Kidney epithelial cell (primary cell): ENCODE measurements at regions not wholly inside any gene's neighbourhood (a gene's known extent, or its start where the extent isn't known, plus 50 kb on each side); places are given as distances from the start of the nearest gene placed in this dataset.

Experiments
- DNase-seq: peaks from one replicate; pipeline ENCODE4 v3.0.0-alpha.2; 2010; ENCODE audit warnings: low read depth
- H3K27me3 ChIP-seq: 2 replicates; pipeline ENCODE4 v1.6.0; 2011; ENCODE audit warnings: low read length; ENCODE audit not compliant: control insufficient read depth, insufficient read depth
- H3K36me3 ChIP-seq: 2 replicates; pipeline ENCODE4 v1.5.1; 2011; ENCODE audit warnings: low read length; ENCODE audit not compliant: control insufficient read depth, insufficient read depth
- H3K4me3 ChIP-seq: 2 replicates; pipeline ENCODE4 v1.5.1; 2011; ENCODE audit warnings: low read depth, mild to moderate bottlenecking, control low read depth, low read length
- TF ChIP-seq, protein P1 (sequence below): IDR thresholded peaks from 2 replicates; pipeline ENCODE4 v1.5.1; 2011; ENCODE audit warnings: mild to moderate bottlenecking, moderate library complexity, low read length, control low read depth, inconsistent platforms; ENCODE audit not compliant: insufficient read depth, poor library complexity, severe bottlenecking

DNA sequence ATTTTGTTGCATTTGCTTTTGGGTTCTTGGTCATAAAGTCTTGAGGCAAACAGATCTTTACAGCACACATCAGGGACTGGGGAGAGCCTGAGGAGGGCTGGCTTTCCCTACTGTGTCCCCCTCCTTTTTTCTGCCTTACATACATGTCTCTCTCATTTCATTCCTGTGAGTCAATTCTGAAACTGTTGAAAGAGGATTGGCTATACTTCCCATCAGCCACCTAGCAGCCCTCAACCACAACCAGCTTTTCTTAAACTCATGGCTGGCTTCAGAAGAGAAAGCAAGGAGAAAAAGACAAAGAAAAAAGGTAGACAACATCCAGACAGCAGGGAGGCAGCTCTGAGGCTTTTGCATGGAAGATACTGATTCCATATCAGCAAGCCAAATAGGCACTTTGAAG, 374.8 kb upstream of the KIF2A start:
- H3K4me3 ChIP-seq = no peak overlapping the region

DNA sequence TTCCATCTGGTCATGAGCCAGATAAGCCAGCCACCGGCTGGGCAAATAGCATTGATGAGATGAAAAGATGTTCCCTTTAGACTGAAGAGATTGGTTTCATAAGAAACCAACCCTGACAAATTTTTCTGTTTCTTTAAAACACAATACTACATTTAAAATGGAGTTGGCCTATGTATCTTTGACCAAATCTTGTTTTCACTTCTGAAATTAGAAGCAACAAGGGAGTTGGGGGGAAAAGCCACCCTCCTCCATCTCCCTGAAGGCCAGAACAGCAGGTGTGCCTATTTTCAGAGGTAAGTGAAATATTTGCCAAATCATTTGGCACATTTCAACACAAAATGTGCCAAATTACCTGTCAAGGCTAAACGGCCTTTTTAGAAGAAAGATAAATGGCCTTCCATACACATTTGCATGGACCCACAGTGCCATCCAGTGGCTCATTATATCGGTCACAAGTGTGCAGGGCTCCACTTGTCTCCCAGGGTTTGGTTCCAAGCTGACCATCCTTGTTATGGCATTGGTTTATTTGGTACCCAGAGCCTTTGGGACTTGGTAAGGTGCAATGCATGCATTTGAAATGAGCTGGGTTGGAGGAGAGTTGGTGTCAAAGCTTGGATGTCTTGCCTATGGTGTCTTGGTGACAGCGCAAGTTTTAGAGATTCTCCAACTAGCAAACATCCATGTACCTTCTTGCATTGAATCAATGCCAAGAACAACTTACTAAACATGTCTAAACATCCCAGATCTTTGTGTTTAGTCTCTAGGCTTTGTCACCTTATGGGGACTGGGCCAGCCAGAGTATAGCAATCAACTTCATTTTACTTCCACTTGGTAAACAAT, 372.0 kb upstream of the KIF2A start:
- TF ChIP-seq, protein P1, sequence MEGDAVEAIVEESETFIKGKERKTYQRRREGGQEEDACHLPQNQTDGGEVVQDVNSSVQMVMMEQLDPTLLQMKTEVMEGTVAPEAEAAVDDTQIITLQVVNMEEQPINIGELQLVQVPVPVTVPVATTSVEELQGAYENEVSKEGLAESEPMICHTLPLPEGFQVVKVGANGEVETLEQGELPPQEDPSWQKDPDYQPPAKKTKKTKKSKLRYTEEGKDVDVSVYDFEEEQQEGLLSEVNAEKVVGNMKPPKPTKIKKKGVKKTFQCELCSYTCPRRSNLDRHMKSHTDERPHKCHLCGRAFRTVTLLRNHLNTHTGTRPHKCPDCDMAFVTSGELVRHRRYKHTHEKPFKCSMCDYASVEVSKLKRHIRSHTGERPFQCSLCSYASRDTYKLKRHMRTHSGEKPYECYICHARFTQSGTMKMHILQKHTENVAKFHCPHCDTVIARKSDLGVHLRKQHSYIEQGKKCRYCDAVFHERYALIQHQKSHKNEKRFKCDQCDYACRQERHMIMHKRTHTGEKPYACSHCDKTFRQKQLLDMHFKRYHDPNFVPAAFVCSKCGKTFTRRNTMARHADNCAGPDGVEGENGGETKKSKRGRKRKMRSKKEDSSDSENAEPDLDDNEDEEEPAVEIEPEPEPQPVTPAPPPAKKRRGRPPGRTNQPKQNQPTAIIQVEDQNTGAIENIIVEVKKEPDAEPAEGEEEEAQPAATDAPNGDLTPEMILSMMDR = peak; percentile 70
- Histone ChIP-seq H3K4me3 (no peak overlapping the region), H3K27me3 (no peaks in the 10 kb centered on the region), H3K36me3 (no peaks in the 10 kb centered on the region)
- DNase-seq = no peak

More for the DNA sequence above, 374.8 kb upstream of the KIF2A start:
- TF ChIP-seq, protein P1 = no peak
- no peaks in the 10 kb centered on the region for H3K36me3 ChIP-seq
- no peak for DNase-seq
- H3K27me3 ChIP-seq = no peaks in the 10 kb centered on the region

DNA sequence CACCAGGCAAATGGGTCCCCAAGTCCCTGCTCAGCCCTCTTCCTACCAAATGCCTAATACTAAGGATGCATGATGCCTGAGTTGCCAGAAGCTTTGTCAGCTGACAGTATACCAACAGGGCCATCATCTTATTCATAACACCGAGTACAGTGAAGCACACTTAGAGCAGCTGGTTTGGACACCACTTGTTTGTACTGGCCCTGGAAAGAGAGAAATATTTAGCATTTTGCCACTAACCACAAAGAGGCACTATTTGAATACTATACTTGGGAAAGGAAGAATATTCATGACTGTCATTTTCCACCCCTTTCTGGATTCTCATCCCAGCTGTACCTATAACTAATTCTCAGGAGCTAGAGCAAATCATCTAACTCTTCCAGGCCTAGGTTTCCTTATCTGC, 364.4 kb upstream of the KIF2A start:
- TF ChIP-seq, protein P1 = no peak
- DNase-seq = no peak
- Histone ChIP-seq H3K4me3 (no peak overlapping the region), H3K36me3 (no peaks in the 10 kb centered on the region), H3K27me3 (no peaks in the 10 kb centered on the region)

- Histone ChIP-seq H3K36me3 (no peaks in the 10 kb centered on the region), H3K4me3 (no peak overlapping the region), H3K27me3 (no peaks in the 10 kb centered on the region)
- TF ChIP-seq, protein P1 = no peak
- DNase-seq = no peak
Observed at GRCh38 chr5:61942462-61943049, 363.4 kb upstream of the KIF2A start.

DNA sequence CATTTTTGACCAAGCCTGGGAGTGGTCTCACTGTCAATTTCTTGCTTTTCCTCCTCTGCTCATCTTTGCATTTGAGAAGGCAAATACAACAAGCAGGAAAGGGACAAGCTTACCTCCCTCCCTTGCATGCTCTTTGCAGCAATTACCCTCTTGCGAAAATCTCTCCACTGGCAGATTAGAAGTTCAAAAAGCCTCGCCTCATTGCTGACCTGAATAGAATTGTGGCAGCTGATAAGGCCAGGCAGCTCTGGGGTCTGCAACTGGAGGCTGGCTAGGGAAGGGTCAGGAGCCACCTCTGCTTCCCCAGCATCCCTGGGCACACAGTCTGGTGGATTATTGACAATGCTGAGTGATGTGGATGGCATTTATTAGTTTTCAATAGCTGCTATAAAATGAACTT, 362.3 kb upstream of the KIF2A start:
- TF ChIP-seq, protein P1 = no peak
- DNase-seq = no peak
- H3K36me3 ChIP-seq = no peaks in the 10 kb centered on the region
- H3K27me3 ChIP-seq = no peaks in the 10 kb centered on the region
- no peak overlapping the region for H3K4me3 ChIP-seq
